ENCODE measurements at regions not wholly inside any gene's neighbourhood (a gene's known extent, or its start where the extent isn't known, plus 50 kb on each side); places are given as distances from the start of the nearest gene placed in this dataset.

- H3K4me1 Mint-ChIP-seq (ENCODE audit: unreplicated experiment), result peaks cover 17% of the 10 kb centered on the region
- no peak overlapping the region for H3K27ac Mint-ChIP-seq
- H3K27me3 Mint-ChIP-seq, result no peaks in the 10 kb centered on the region
- no peaks in the 10 kb centered on the region for H3K36me3 Mint-ChIP-seq
- TF ChIP-seq, protein P1, sequence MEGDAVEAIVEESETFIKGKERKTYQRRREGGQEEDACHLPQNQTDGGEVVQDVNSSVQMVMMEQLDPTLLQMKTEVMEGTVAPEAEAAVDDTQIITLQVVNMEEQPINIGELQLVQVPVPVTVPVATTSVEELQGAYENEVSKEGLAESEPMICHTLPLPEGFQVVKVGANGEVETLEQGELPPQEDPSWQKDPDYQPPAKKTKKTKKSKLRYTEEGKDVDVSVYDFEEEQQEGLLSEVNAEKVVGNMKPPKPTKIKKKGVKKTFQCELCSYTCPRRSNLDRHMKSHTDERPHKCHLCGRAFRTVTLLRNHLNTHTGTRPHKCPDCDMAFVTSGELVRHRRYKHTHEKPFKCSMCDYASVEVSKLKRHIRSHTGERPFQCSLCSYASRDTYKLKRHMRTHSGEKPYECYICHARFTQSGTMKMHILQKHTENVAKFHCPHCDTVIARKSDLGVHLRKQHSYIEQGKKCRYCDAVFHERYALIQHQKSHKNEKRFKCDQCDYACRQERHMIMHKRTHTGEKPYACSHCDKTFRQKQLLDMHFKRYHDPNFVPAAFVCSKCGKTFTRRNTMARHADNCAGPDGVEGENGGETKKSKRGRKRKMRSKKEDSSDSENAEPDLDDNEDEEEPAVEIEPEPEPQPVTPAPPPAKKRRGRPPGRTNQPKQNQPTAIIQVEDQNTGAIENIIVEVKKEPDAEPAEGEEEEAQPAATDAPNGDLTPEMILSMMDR (conservative IDR thresholded peaks at IDR 0.05), result no peak
- H3K4me3 Mint-ChIP-seq, result no peak overlapping the region
- no peak for DNase-seq (ENCODE audit: extremely low spot score, unreplicated experiment)
- no peaks in the 10 kb centered on the region for H3K9me3 Mint-ChIP-seq
These were observed 142.4 kb downstream of the YIPF5 start for GRCh38 chr5:144028058-144028457.

DNA sequence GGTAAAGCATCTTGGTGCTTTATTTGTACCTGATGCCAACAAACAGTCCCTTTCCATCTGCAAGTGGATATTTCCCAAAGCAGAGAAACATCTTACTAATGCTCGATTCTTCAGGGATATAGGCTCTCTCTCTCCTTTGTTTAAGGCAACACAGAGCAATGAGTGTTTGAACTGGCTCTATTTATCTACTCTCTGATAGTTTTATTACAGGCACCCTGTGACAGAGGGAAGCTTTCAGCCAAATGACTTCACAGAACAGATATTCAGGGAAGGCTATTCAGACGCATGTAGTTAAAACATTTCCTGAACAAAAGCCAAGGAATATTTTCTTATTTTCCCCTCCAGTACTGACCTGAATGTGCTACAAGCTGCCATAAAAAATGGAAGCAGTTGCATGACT lies 141.8 kb downstream of the YIPF5 start:
- Mint-ChIP-seq H3K4me1 (ENCODE audit: unreplicated experiment) (peaks cover 17% of the 10 kb centered on the region), H3K9me3 (no peaks in the 10 kb centered on the region), H3K36me3 (no peaks in the 10 kb centered on the region), H3K4me3 (no peak overlapping the region), H3K27ac (no peak overlapping the region), H3K27me3 (no peaks in the 10 kb centered on the region)
- DNase-seq (ENCODE audit: extremely low spot score, unreplicated experiment), result no peak
- TF ChIP-seq, protein P1 (conservative IDR thresholded peaks at IDR 0.05), result no peak

DNA sequence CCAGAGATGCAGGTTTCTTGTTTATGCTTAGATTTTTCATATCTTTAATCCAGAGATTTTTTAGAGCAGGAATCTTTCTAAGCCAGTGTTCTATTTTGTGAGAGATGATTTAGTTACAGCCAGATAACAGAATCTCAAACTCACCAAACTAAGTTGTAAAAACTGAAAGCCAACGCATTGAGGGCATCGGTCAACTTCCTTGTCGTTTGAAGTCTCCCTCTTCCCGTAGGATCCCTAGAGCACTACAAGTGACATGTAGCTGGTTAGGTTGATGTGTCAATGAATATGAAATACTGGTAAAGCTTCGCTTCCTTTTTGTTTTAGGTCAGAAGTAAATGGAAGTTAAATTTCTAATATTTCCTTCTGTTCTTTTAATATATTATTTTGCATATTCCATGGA lies 139.6 kb downstream of the YIPF5 start:
- H3K4me1 Mint-ChIP-seq (ENCODE audit: unreplicated experiment), result peaks cover 17% of the 10 kb centered on the region
- H3K27ac Mint-ChIP-seq, result no peak overlapping the region
- H3K27me3 Mint-ChIP-seq, result no peaks in the 10 kb centered on the region
- peaks cover 4% of the 10 kb centered on the region for H3K9me3 Mint-ChIP-seq
- no peaks in the 10 kb centered on the region for H3K36me3 Mint-ChIP-seq
- H3K4me3 Mint-ChIP-seq, result no peak overlapping the region
- DNase-seq (ENCODE audit: extremely low spot score, unreplicated experiment), result no peak
- TF ChIP-seq, protein P1 (conservative IDR thresholded peaks at IDR 0.05), result no peak

DNA sequence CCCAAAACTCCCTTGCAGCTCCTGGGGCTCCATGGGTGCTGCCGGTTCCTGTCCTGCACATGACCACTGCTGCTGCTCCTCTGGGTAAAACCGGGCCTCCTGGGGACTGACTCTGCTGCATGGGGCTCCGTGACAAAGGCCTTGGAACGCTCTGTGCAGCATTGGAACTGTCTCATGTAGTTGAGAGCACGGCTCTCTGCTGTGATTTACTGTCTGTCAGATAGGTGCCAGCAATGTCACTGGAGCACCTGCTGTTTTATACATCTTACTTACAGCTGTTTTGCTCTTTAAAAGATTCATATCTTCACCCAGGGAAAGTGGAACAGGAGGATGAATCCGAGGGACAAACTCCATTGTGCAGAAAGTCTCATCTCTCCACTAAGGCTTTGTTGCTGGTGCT lies 138.1 kb downstream of the YIPF5 start:
- no peaks in the 10 kb centered on the region for H3K27me3 Mint-ChIP-seq
- H3K4me3 Mint-ChIP-seq, result no peak overlapping the region
- no peak for DNase-seq (ENCODE audit: extremely low spot score, unreplicated experiment)

GRCh38 chr5:144033486-144033885 lies 137.0 kb downstream of the YIPF5 start:
- peaks cover 11% of the 10 kb centered on the region for H3K4me1 Mint-ChIP-seq (ENCODE audit: unreplicated experiment)
- no peak overlapping the region for H3K4me3 Mint-ChIP-seq
- TF ChIP-seq, protein P1 (conservative IDR thresholded peaks at IDR 0.05), result no peak
- peaks cover 4% of the 10 kb centered on the region for H3K9me3 Mint-ChIP-seq
- H3K27me3 Mint-ChIP-seq, result no peaks in the 10 kb centered on the region
- DNase-seq (ENCODE audit: extremely low spot score, unreplicated experiment), result no peak
- H3K27ac Mint-ChIP-seq, result no peak overlapping the region
- no peaks in the 10 kb centered on the region for H3K36me3 Mint-ChIP-seq

More for the DNA sequence above, 138.1 kb downstream of the YIPF5 start:
- Mint-ChIP-seq H3K9me3 (peaks cover 4% of the 10 kb centered on the region), H3K4me1 (ENCODE audit: unreplicated experiment) (peaks cover 17% of the 10 kb centered on the region), H3K36me3 (no peaks in the 10 kb centered on the region), H3K27ac (no peak overlapping the region)
- TF ChIP-seq, protein P1 (conservative IDR thresholded peaks at IDR 0.05), result no peak

Measured in type B pancreatic cell (in vitro differentiated cells).